SH-SY5Y (cell line): ENCODE measurements at regions not wholly inside any gene's neighbourhood (a gene's known extent, or its start where the extent isn't known, plus 50 kb on each side); places are given as distances from the start of the nearest gene placed in this dataset.

Experiments used
- GATA2 ChIP-seq: IDR thresholded peaks from 2 replicates; pipeline ENCODE4 v1.6.1; 2011; ENCODE audit warnings: mild to moderate bottlenecking, low read depth, low read length
- GATA3 ChIP-seq: IDR thresholded peaks from 2 replicates; pipeline ENCODE4 v1.6.1; 2011; ENCODE audit warnings: low read depth, mild to moderate bottlenecking, low read length, moderate library complexity

DNA sequence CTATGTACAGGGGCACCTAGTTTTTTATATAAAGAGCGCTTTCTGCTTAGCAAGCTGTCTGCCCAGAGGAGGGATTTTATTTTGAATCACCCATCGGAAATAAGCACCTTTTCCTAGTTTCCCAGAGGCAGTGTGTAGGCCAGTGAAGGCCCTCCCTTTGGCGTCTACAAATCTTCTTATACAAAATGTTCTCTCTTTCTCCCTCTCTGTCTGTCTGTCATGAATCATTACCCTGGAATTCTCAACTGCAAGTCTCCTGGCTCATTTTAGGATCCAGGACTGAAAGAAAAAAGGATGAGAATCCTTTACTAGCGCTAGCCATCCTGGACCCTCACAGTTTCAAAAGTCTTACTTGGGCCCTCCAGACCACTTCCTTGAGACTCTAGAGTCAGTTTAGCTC is 728.1 kb downstream of the OTOL1 start:
- TF ChIP-seq GATA2 (no peak), GATA3 (no peak)
